PC-9 (cell line): ENCODE measurements at regions not wholly inside any gene's neighbourhood (a gene's known extent, or its start where the extent isn't known, plus 50 kb on each side); places are given as distances from the start of the nearest gene placed in this dataset.

ENCODE experiments used
- BruUV-seq: library from RNA; stranded (reverse); fragments of 400-500 nt; replicated peaks from 2 replicates; lab custom pipeline; 2021; lab: Mats Ljungman, UMichigan
- CTCF ChIA-PET: fragments of 300-600 bp; sonication (Branson Sonifier 250); formaldehyde crosslinking; loops from one replicate; lab custom pipeline; 2022; ENCODE audit warnings: antibody characterized with exemption; lab: Charles Lee
- POLR2A ChIA-PET: fragments of 300-600 bp; sonication (Branson Sonifier 250); formaldehyde crosslinking; loops from one replicate; lab custom pipeline; 2022; ENCODE audit warnings: antibody characterized with exemption; ENCODE audit not compliant: unreplicated experiment; lab: Charles Lee
- DNase-seq, 2 experiments: peaks; one replicate each; pipeline versions ENCODE4 v3.0.0 to v3.0.0-alpha.2; 2015 to 2022; ENCODE audit warnings: mixed read lengths in 1 of 2
- H2AFZ ChIP-seq: fragments of 200-600 bp; sonication (generic); 2 replicates; pipeline ENCODE4 v1.8.1; 2017; ENCODE audit warnings: antibody characterized with exemption
- H3F3A ChIP-seq: fragments of 200-600 bp; sonication (generic); 2 replicates; pipeline ENCODE4 v1.8.1; 2017; ENCODE audit warnings: antibody characterized with exemption, mild to moderate bottlenecking, low read depth; ENCODE audit not compliant: insufficient read depth
- H3K27ac ChIP-seq: fragments of 200-600 bp; sonication (generic); 2 replicates; pipeline ENCODE4 v1.6.1; 2016; ENCODE audit warnings: mixed run types
- H3K27me3 ChIP-seq: fragments of 200-600 bp; sonication (generic); 2 replicates; pipeline ENCODE4 v1.6.1; 2016; ENCODE audit warnings: low read depth, mixed run types; ENCODE audit not compliant: insufficient read depth
- H3K36me3 ChIP-seq: fragments of 200-600 bp; sonication (generic); 2 replicates; pipeline ENCODE4 v1.6.1; 2016; ENCODE audit warnings: low read depth, mixed run types
- H3K4me1 ChIP-seq: fragments of 200-600 bp; sonication (generic); replicated peaks from 2 replicates; pipeline ENCODE4 v1.6.1; 2016; ENCODE audit warnings: mixed run types; ENCODE audit not compliant: insufficient read depth
- H3K4me2 ChIP-seq: fragments of 200-600 bp; sonication (generic); 2 replicates; pipeline ENCODE4 v1.6.1; 2017; ENCODE audit warnings: mixed run types
- H3K4me3 ChIP-seq: fragments of 200-600 bp; sonication (generic); 2 replicates; pipeline ENCODE4 v1.6.1; 2016; ENCODE audit warnings: mixed run types
- H3K79me2 ChIP-seq: fragments of 200-600 bp; sonication (generic); 2 replicates; pipeline ENCODE4 v1.6.1; 2017; ENCODE audit warnings: low read depth, mixed run types
- H3K9me2 ChIP-seq: fragments of 200-600 bp; sonication (generic); 2 replicates; pipeline ENCODE4 v1.8.1; 2017; ENCODE audit warnings: mild to moderate bottlenecking; ENCODE audit not compliant: insufficient read depth
- H3K9me3 ChIP-seq: fragments of 200-600 bp; sonication (generic); 2 replicates; pipeline ENCODE4 v1.8.1; 2016; ENCODE audit warnings: low read depth; ENCODE audit not compliant: insufficient read depth
- H4K20me1 ChIP-seq: fragments of 200-600 bp; sonication (generic); 2 replicates; pipeline ENCODE4 v1.8.1; 2017; ENCODE audit not compliant: insufficient read depth
- EZH2 ChIP-seq: fragments of 200-600 bp; sonication (generic); IDR thresholded peaks from 2 replicates; pipeline ENCODE4 v1.8.0; 2017; ENCODE audit warnings: antibody characterized with exemption, low read depth
- intact Hi-C: fragments of 100-400 bp; cut with micrococcal nuclease; formaldehyde crosslinking; loops from one replicate; pipeline ENCODE4 v1.10.0; 2022; ENCODE audit not compliant: unreplicated experiment
- TF ChIP-seq, protein P1 (sequence below): fragments of 200-600 bp; sonication (generic); conservative IDR thresholded peaks from 2 replicates; pipeline ENCODE4 v1.6.1; 2017; ENCODE audit warnings: mixed run types, antibody characterized with exemption, mild to moderate bottlenecking, moderate library complexity

DNA sequence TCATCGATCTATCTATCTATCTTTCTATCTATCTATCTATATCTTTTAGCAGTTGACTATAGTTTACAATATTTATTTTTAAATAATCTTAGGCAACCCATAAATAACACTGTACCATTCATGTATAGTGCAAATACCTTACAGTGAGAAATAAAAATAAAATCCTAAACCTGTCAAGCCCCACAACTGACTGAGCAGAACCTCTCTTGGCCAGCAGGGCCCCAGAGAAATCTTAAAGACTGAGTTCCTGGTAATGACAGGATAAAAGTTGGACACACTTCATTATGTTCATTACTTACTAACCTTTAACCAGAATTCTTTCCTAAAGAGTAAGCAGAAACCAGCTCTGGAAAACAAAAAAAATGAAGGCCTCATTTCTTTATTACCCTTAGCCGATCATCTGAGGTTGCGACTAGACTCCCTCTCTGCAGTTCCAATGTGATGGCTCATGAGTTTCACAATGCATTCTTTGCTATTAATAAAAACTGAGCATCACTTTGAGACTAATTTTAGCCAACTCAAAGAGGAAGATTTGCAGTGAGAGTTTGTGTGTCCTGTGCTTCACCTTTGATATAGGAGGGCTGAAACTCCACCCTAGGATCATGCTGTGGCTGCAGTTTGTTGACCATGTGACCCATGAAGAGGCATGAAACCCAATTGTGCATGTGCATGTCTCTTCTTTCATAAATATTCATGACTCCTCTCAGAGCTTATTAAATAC lies 1072.0 kb downstream of the NSUN3 start:
- H3K4me3 ChIP-seq = no peak overlapping the region
- no peak for TF ChIP-seq EZH2
- TF ChIP-seq, protein P1, sequence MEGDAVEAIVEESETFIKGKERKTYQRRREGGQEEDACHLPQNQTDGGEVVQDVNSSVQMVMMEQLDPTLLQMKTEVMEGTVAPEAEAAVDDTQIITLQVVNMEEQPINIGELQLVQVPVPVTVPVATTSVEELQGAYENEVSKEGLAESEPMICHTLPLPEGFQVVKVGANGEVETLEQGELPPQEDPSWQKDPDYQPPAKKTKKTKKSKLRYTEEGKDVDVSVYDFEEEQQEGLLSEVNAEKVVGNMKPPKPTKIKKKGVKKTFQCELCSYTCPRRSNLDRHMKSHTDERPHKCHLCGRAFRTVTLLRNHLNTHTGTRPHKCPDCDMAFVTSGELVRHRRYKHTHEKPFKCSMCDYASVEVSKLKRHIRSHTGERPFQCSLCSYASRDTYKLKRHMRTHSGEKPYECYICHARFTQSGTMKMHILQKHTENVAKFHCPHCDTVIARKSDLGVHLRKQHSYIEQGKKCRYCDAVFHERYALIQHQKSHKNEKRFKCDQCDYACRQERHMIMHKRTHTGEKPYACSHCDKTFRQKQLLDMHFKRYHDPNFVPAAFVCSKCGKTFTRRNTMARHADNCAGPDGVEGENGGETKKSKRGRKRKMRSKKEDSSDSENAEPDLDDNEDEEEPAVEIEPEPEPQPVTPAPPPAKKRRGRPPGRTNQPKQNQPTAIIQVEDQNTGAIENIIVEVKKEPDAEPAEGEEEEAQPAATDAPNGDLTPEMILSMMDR = no peak
- CTCF ChIA-PET = no interaction called here
- no peaks in the 10 kb centered on the region for H3F3A ChIP-seq
- H3K79me2 ChIP-seq = no peaks in the 10 kb centered on the region
- H3K27me3 ChIP-seq = no peaks in the 10 kb centered on the region
- no peaks in the 10 kb centered on the region for H3K36me3 ChIP-seq
- H3K4me2 ChIP-seq = no peak overlapping the region
- no peaks in the 10 kb centered on the region for H3K9me3 ChIP-seq
- H3K4me1 ChIP-seq = no peaks in the 10 kb centered on the region
- DNase-seq = no peak
- H3K27ac ChIP-seq = no peak overlapping the region
- H2AFZ ChIP-seq = no peak overlapping the region
- no TSS peak for BruUV-seq
- POLR2A ChIA-PET = no interaction called here
- no peaks in the 10 kb centered on the region for H3K9me2 ChIP-seq
- intact Hi-C loops = no loop called here
- no peaks in the 10 kb centered on the region for H4K20me1 ChIP-seq

DNA sequence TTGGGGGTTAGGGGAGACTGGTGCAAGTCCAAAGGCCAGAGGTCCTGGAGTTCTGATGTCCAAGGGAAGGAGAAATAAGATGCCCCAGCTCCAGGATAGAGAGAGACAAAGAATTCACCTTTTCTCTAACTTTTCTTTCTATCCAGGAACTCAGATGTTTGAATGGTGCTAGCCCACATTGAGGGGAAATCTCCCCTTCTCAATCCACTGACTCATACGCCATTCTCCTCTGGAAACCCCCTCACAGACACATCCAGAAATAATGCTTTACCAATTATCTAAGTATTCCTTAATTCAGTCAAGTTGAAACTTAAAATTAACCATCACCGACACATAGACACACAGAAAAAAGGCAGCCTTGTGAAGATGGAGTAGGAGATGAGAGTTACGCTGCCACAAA lies 1085.2 kb downstream of the NSUN3 start:
- TF ChIP-seq EZH2 = no peak
- TF ChIP-seq, protein P1 = no peak
- H3K4me2 ChIP-seq = no peak overlapping the region
- no peaks in the 10 kb centered on the region for H3K36me3 ChIP-seq
- peaks cover under 1% of the 10 kb centered on the region; the same call in 1 of the 2 replicates for H3K9me2 ChIP-seq
- CTCF ChIA-PET = no interaction called here
- POLR2A ChIA-PET = no interaction called here
- no peaks in the 10 kb centered on the region for H4K20me1 ChIP-seq
- BruUV-seq = no TSS peak
- intact Hi-C loops = no loop called here
- no peaks in the 10 kb centered on the region for H3F3A ChIP-seq
- H3K27ac ChIP-seq = no peak overlapping the region
- H2AFZ ChIP-seq = no peak overlapping the region
- DNase-seq = no peak
- H3K27me3 ChIP-seq = no peaks in the 10 kb centered on the region
- no peaks in the 10 kb centered on the region for H3K9me3 ChIP-seq
- H3K79me2 ChIP-seq = no peaks in the 10 kb centered on the region
- H3K4me3 ChIP-seq = no peak overlapping the region
- H3K4me1 ChIP-seq = no peaks in the 10 kb centered on the region

DNA sequence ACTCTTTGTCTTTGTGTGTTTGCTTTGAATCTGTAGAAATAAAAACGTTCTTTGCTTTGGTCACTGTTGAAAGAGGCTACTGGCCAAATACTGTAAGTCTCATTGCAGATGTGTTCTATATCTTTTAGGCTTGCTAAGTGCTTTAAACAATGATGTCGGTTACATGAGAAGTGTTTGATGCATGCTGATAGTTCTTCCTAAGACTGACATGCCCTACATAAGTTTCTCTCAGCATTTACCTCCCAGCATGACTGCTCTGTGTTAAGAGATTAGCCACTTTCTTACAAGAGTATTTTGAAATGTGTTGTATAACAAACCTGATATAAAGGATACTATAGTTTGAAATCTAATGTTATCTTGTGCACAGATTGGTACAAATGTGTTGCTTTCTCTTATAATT lies 1088.7 kb downstream of the NSUN3 start:
- H3K4me1 ChIP-seq = peaks cover 11% of the 10 kb centered on the region
- H3K79me2 ChIP-seq = no peaks in the 10 kb centered on the region
- no peak overlapping the region for H3K27ac ChIP-seq
- intact Hi-C loops = no loop called here
- H3F3A ChIP-seq = no peaks in the 10 kb centered on the region
- BruUV-seq = no TSS peak
- no peak overlapping the region for H2AFZ ChIP-seq
- H4K20me1 ChIP-seq = no peaks in the 10 kb centered on the region; the same call in 1 of the 2 replicates
- H3K9me3 ChIP-seq = peaks cover 7% of the 10 kb centered on the region
- H3K4me3 ChIP-seq = no peak overlapping the region
- DNase-seq = no peak
- H3K36me3 ChIP-seq = no peaks in the 10 kb centered on the region
- POLR2A ChIA-PET = no interaction called here
- CTCF ChIA-PET = no interaction called here
- no peak overlapping the region for H3K4me2 ChIP-seq
- peaks cover 7% of the 10 kb centered on the region; the same call in 1 of the 2 replicates for H3K9me2 ChIP-seq
- no peak for TF ChIP-seq EZH2
- TF ChIP-seq, protein P1 = no peak
- no peaks in the 10 kb centered on the region for H3K27me3 ChIP-seq
